Nucleus accumbens (tissue), 56 donors: ENCODE measurements at regions not wholly inside any gene's neighbourhood (a gene's known extent, or its start where the extent isn't known, plus 50 kb on each side); places are given as distances from the start of the nearest gene placed in this dataset.
"Not testable (repeated sequence)": the region's sequence is repeated elsewhere in the genome, so short reads cannot be mapped to it uniquely, and the experiment has no call there.

Source experiments
- DNase-seq, 56 donors: peaks; one replicate each; lab custom pipeline; 2025; lab: John Stamatoyannopoulos, UW

- not testable (repeated sequence) for DNase-seq
Observed at GRCh38 chr6:170055797-170056196, 235.1 kb downstream of the DLL1 start.

- no peak for DNase-seq
Observed at GRCh38 chr6:170053966-170054661, 236.8 kb downstream of the DLL1 start.

- no peak for DNase-seq
Observed at GRCh38 chr6:170052991-170053821, 237.7 kb downstream of the DLL1 start.

GRCh38 chr6:170051229-170052172 lies 239.4 kb downstream of the DLL1 start:
- DNase-seq = no peak

- DNase-seq = no peak
Observed at GRCh38 chr6:170050591-170051041, 240.3 kb downstream of the DLL1 start.

- peak in 19 of 56 donors; percentile 9 to 53 (median 22) for DNase-seq
Observed at GRCh38 chr6:170049641-170050561, 241.0 kb downstream of the DLL1 start.

GRCh38 chr6:170048615-170049256 lies 242.1 kb downstream of the DLL1 start:
- peak in 9 of 56 donors; percentile 5 to 48 (median 30) for DNase-seq

- no peak for DNase-seq
Observed at GRCh38 chr6:170047823-170048222, 243.1 kb downstream of the DLL1 start.

GRCh38 chr6:170046791-170047626 lies 243.9 kb downstream of the DLL1 start:
- DNase-seq = no peak

GRCh38 chr6:170045981-170046667 lies 244.8 kb downstream of the DLL1 start:
- no peak for DNase-seq

- no peak for DNase-seq
Observed at GRCh38 chr6:170045563-170045960, 245.3 kb downstream of the DLL1 start.

- no peak for DNase-seq
Observed at GRCh38 chr6:170044836-170045562, 245.9 kb downstream of the DLL1 start.

- DNase-seq = no peak
Observed at GRCh38 chr6:170043881-170044790, 246.7 kb downstream of the DLL1 start.

GRCh38 chr6:170043150-170043819 lies 247.6 kb downstream of the DLL1 start:
- DNase-seq = no peak

GRCh38 chr6:170042596-170043118 lies 248.2 kb downstream of the DLL1 start:
- no peak for DNase-seq
